ENCODE measurements at regions not wholly inside any gene's neighbourhood (a gene's known extent, or its start where the extent isn't known, plus 50 kb on each side); places are given as distances from the start of the nearest gene placed in this dataset.

GRCh38 chr13:66071029-66071428 lies 1159.1 kb downstream of the PCDH9 start:
- no peak for DNase-seq (ENCODE audit: low read depth)

DNA sequence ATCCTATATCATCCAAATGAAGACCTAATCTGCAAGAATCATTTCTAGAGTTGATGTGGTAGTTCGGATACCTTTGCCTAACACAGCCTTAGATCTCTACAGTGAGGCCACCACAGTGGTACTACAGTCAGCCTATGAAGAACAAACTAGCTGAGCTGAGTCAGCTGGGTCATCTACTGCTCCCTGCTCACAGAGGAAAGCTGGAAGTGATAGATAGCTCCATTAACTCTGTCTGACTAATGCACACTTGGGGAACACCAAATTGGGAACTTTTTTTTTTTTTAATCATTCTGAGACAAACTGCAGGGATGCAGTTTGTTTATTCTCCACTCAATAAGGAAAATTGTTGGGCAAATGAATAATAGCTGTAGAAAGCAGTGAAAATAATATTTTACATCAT lies 1160.6 kb downstream of the PCDH9 start:
- DNase-seq (ENCODE audit: low read depth): no peak

- no peak for DNase-seq (ENCODE audit: low read depth)
These were observed 1161.5 kb downstream of the PCDH9 start for GRCh38 chr13:66068683-66069082.

DNA sequence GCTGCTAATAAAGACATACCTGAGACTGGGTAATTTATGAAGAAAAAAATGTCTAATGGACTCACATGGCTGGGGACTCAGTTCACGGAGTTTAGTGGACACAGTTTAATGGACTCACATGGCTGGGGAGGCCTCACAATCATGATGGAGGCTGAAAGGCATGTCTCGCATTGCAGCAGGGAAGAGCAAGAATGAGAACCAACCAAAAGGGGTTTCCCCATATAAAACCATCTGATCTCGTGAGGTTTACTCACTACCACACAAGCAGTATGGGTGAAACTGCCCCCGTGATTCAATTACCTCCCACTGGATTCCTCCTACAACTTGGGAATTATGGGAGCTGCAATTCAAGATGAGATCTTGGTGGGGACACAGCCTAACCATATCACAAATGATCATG lies 1181.2 kb downstream of the PCDH9 start:
- no peak for DNase-seq (ENCODE audit: low read depth)

DNA sequence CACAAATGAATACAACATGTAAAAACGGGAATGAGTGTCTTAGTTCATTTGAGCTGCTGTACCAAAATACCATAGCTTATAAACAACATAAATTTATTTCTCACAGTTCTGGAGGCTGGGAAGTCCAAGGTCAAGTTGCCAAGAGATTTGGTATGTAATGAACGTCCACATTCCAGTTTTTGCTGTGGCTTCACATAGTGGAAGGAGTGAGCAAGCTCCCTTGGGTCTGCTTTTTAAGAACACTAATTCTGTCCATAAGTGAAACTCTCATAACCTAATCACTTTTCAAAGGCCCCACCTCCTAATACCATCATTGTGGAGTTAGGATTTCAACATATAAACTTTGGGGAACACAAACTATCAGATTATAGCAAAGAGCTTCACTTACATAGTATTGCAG lies 1189.6 kb downstream of the PCDH9 start:
- DNase-seq (ENCODE audit: low read depth): no peak

GRCh38 chr13:66037096-66037495 lies 1193.0 kb downstream of the PCDH9 start:
- no peak for DNase-seq (ENCODE audit: low read depth)

DNA sequence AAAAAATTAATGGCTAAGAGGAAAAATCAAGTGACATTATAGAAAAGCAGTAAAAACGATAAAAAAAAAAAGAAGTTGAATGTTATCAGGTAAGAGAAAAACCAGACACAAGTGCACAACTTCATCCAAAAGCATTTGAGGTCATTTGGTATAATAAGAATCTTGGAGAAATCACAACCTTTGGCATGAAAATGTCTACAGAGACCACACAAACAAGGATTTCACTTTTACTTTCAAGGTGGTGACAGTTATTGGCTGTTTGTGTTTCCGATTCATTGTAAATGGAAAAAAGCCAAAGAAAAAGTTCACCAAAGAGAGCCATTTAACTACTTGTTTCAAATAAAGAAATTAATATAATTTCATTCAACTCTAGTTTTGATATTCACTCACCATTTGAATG lies 1193.5 kb downstream of the PCDH9 start:
- DNase-seq (ENCODE audit: low read depth): no peak

DNA sequence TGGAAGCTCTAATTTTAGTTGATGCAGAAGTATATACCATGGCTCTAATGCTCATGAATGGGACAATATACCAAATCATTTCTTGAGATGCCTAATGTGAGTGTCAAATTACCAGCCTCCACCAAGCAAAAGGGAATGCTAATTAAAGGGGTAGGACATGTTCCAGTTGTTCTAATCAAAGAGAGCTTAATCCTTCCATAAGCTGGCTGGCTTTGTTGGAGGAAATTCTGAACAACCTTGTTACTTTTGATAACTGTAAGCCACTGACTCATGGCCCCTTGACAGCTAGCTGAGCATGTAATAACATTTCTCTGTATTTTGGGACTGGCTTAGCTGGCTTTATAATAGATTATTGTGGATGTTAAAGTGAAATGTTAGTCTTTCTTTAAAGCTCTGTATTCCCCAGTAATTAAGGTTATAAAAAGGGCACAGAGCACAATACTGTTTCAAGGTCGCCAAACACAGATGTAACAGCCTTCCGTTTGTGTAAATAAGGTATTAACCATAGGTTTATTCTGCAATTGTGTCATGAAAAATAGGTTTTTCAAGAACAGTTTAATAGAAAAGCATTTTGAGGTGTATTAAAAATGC lies 1194.0 kb downstream of the PCDH9 start:
- no peak for DNase-seq (ENCODE audit: low read depth)

DNA sequence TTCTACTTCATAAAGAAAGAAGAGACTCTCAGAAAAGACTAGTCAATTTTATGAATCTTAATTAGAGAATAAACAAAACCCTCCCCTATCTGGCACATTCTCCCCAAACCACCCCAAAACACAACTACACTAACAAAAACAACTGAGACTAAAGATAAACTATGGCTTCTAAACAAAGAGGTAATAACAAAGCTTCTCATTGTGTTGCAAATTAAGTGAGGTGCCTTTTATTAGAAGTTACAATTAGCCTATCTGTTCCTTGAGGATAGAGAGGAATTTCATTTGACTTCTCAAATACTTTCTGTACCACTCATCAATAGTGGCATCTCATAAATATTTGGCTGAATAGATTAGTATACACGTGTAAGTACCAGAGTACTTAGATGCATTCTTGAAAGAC lies 1196.2 kb downstream of the PCDH9 start:
- DNase-seq (ENCODE audit: low read depth): no peak

DNA sequence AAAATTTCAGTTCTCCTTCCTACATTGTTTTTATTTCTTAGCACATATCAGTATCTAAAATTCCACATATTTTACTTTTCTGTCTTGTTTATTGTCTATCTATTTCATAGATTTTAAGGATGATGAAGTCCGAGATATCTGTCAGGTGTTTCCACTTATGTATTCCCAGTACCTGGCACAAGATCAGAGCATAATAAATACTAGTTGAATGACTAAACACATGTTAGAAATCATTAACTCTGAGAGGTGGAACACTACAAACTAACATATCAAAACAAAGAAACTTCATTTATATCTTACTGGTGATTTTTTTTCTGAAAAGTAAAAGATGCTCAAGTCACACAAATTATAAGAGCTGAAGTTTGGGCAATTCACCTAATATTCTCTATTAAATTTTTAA lies 1208.3 kb downstream of the PCDH9 start:
- DNase-seq (ENCODE audit: low read depth): no peak

DNA sequence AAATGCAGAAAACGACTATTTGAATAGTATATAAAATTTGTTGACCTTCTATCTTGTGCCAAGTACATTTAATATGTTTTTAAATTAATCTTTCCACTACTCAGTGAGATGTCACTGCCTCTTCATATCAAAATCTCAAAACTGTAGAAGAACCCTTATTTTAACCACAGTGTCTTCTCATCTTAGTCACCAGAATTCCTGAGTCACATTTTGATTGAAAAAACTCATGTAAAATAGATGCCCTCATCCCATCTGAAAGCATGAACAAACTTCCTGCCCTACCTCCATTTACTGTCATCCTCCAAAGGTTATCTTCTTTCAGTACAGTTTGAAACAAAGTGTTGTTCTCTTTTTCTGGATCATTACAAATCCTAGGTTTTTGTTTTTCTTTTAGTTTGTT lies 1215.4 kb downstream of the PCDH9 start:
- DNase-seq (ENCODE audit: low read depth): no peak

- no peak for DNase-seq (ENCODE audit: low read depth)
These were observed 1220.9 kb downstream of the PCDH9 start for GRCh38 chr13:66009241-66009640.

DNA sequence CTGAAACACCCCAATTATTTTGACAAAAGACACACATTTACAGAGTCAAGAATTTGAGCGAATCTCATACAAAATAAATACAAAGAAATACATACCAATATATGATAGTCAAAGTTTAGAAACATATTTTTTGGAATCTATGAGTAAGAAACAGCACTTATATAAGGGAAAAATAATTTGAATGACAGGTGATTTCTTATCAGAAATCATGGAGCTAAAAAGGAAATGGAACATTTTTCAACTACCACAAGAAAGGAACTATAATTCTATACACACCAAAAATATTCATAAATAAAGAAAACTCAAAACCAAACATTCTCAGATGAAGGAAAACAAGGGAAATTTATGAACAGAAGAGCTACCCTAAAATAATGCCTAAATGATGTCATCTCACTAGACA lies 1226.6 kb downstream of the PCDH9 start:
- DNase-seq (ENCODE audit: low read depth): no peak

DNA sequence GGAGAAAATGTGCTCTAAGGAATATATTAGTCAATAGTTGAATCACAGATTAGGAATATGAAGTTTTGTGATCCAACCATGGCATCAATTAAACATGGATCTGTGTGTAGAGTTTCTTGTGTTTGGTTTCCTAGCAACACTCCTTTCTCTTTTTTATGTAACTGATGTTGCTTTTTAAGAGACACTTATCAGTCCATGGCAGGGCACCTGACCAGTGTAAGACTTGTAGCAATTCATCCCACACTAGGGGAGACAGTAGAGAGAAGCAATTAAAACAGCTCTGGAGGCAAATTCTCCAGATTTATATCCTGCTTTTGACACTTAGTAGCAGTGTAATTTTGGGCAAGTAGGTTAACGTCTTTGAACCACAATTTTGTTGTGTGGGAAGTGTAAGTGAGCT lies 1229.0 kb downstream of the PCDH9 start:
- no peak for DNase-seq (ENCODE audit: low read depth)

GRCh38 chr13:65999411-65999810 lies 1230.7 kb downstream of the PCDH9 start:
- DNase-seq (ENCODE audit: low read depth): no peak

DNA sequence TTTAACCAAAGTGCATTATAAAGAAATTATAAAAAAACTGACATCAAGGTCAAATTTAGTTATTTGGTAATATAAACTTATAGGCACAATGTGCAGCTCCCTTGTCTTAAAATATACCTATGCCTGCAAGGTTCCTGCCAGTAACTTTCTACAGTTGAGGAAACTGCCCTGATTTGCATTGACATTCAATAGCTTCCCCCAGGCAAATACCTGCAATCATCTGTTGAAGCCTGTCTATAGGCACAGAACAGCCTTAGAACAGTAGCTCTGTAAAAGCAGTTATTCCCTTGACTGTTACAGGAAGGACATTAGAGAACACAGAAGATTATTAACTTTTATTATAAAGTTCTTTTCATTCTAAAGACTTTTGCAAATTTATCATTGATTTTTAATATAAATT lies 1239.5 kb downstream of the PCDH9 start:
- DNase-seq (ENCODE audit: low read depth): no peak

- no peak for DNase-seq (ENCODE audit: low read depth)
These were observed 1244.5 kb downstream of the PCDH9 start for GRCh38 chr13:65985612-65986011.

DNA sequence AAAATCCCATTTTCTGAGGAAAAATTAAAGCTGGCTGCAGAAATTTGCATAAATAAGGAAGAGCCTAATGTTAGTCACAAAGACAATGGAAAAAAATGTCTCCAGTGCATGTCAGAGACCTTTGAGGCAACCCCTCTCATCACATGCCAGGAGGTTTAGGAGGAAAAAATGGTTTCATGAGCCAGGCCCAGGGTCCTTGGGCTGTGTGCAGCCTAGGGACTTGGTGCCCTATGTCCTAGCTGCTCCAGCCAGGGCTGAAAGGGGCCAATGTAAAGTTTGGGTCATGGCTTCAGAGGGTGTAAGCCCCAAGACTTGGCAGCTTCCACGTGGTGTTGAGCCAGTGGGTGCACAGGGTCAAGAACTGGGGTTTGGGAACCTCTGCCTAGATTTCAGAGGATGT lies 1252.6 kb downstream of the PCDH9 start:
- DNase-seq (ENCODE audit: low read depth): no peak

DNA sequence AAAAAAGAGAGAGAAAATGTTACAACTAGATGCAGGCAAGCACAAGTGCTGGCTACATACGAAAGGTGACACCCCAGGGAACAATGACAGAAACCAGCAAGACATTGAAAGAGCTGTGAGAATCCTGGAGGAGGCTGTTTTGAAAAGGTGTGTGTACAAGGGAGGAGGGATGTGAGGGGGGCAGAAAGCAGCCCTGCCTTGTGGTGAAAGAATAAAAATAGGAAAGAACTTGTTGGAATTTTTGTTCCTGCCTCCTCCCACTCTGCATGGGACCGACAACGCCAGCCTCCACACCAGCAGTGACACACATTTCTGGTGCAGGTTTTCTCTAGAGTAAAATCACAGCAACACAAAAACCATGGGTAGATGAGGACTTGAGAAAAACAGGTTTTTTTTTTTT lies 1258.6 kb downstream of the PCDH9 start:
- DNase-seq (ENCODE audit: low read depth): no peak

- no peak for DNase-seq (ENCODE audit: low read depth)
These were observed 1263.1 kb downstream of the PCDH9 start for GRCh38 chr13:65966991-65967451.

DNA sequence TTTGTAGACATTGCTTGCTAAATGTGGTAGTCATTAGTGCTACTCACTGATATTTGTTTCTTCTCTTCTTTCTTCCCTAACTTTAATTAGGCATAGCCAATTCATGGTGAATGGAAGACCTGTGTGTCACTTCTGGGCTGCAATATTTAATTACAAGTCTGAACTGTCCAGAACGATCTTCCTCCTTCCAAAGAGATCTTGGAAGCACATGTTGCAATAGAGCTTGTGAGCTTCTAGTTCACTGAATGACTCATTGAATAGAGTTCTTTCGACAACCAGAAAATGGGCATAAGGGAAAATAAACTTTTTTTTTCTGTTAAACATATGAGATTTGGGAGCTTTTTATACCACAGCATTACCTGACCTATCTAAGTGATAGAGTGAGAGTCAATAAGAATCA lies 1264.6 kb downstream of the PCDH9 start:
- DNase-seq (ENCODE audit: low read depth): no peak

- no peak for DNase-seq (ENCODE audit: low read depth)
These were observed 1265.5 kb downstream of the PCDH9 start for GRCh38 chr13:65964672-65965071.

GRCh38 chr13:65959305-65959704 lies 1270.8 kb downstream of the PCDH9 start:
- DNase-seq (ENCODE audit: low read depth): no peak

GRCh38 chr13:65946387-65946786 lies 1283.7 kb downstream of the PCDH9 start:
- no peak for DNase-seq (ENCODE audit: low read depth)

- no peak for DNase-seq (ENCODE audit: low read depth)
These were observed 1286.4 kb downstream of the PCDH9 start for GRCh38 chr13:65943708-65944107.

Measured in Daoy (cell line).